ENCODE measurements at regions not wholly inside any gene's neighbourhood (a gene's known extent, or its start where the extent isn't known, plus 50 kb on each side); places are given as distances from the start of the nearest gene placed in this dataset.
"Not testable (repeated sequence)": the region's sequence is repeated elsewhere in the genome, so short reads cannot be mapped to it uniquely, and the experiment has no call there.

- no peak for DNase-seq
Observed at GRCh38 chr6:134599079-134599478, 281.2 kb upstream of the SGK1 start.

GRCh38 chr6:134596191-134596590, 278.3 kb upstream of the SGK1 start:
- DNase-seq = no peak

DNA sequence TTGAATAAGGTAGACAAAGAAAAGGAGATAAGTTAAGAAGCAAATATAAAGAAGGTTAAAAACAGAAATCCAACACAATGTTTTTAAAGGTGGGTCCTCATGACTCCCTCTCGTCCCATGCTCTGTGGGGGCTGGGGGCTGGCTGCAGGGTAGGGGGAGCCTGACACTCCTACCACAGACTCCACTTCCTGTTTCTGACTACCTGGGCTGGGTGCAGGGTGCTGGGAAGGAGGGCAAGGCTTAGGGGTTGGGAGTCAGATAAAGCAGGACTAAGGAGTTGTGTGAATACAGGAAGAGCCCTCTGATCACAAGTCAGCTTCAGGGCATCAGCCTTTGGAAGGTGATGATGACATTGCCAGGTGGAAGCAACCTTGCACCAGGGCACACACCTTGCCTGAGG, 277.0 kb upstream of the SGK1 start:
- DNase-seq = no peak

- no peak for DNase-seq
Observed at GRCh38 chr6:134593887-134594286, 276.0 kb upstream of the SGK1 start.

GRCh38 chr6:134593442-134593841, 275.5 kb upstream of the SGK1 start:
- no peak for DNase-seq

DNA sequence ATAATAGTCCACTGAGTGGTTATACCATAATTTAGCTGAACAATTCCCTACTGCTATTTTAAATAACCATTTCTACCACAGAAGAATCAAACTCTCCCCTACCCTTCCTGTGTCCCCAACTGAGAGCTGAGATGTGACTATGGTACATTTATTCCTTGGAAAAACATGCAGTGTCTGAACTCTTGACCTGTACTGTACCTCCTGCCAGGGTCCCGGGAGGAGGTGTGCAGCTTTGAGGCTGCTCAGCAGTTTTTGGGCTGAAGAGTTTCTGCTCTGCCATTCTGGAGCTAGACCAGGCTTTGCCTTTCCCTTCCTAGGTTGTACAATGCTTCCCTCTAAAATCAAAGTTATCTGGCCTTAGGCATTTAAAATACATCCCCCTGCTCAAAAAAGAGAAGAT, 275.1 kb upstream of the SGK1 start:
- no peak for DNase-seq

- DNase-seq = no peak
Observed at GRCh38 chr6:134590449-134590848, 272.5 kb upstream of the SGK1 start.

DNA sequence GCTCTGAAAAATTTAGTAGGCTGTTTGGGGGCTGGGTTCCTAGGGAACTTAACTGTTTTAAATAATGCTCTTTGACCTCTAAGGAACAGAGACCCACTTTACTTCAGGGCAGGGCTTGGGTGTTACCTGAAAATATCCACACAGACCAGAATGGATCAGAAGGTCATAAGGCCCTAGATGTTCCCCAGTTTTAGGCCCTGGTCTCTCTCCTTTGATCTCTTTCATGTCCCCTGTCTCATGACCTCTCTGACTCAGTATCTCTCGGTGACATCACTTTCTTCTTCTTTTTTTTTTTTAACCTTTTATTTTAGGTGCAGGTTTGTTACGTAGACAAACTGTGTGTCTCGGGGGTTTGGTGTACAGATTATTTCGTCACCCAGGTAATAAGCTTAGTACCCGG, 272.1 kb upstream of the SGK1 start:
- DNase-seq = no peak

DNA sequence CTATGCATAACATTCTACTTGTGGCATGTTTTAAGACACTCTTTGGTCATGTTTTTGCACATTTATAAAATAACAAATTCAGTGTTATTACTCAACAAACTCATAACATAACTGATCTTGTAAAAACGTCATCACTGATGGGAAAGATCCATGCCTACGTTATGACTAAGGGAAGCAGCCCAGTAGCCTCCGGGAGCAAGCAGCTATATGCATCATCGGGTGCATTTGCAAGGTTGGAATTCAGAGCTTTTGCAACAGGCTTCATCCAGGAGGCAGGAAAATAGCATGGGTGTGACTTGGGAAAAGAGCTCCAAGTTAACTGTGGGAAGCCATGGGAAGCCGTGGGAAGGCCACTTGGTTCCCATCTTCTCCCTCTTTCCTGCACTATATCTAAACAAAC, 271.6 kb upstream of the SGK1 start:
- no peak for DNase-seq

DNA sequence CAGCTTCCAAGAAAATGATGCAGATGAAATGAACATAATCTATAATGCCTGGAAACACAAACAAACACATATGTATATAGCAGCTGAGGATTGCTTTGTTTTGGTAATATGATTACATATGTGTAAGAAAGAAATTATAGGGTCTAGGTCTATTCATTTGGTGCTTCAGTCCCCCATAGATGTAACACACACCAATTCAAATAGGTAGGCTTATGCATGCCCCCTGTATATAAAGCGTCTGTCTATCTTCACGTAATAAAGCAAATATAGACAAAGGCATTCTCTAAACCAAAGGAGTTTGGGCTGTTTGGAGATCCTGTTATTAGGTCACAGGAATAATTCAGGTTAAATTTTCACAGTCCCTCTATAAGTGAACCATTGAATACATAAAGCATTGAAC, 270.4 kb upstream of the SGK1 start:
- no peak for DNase-seq

- DNase-seq = no peak
Observed at GRCh38 chr6:134585517-134585873, 267.6 kb upstream of the SGK1 start.

DNA sequence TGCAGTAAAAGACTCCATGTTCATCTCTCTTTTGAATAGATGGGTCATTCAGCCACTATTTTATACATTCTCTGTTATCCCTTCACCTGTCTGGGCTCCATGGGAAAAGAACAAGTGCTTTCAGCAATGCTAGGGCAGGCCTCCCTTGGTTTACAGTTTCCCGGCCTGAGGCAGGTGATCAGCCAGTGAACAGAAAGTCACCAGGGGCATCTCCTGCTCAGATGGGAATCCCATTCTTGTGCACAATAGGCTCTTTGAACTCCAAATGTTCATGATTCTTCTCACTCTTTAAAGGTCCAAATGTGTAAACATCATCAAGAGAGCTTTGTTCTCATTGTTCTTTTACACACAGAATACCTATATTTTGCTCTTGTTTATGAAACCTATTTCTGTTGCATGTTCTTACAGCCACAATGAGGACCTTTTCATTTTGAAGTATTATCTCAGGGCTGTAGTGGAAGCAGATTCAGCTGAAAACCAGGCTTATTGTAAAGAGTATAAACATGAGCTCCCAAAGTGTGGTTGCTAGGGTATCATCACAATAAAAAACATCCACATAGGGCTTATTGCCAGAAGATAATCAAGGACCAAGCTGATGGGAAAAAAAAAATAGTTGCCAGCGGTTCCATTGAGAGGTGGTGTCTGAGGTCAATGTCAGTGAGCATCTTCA, 267.1 kb upstream of the SGK1 start:
- DNase-seq = no peak

DNA sequence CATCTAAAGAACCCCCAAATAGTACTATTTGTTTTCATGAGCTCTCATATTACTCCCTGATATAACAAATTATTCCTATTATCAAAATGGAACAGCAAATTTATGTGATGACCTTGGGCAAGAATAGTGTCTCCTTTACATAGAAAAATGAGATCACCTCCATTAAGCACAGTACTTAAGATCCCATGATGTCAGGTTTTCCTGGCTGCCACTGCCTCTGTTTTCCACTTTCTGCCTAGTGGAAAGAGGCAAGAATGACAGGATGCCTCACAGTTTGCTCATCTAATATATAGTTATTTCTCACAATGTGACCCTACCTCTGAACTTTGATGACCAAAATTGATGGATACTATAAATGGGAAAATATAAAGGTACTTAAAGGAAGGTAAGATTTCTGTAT, 260.1 kb upstream of the SGK1 start:
- DNase-seq = no peak

DNA sequence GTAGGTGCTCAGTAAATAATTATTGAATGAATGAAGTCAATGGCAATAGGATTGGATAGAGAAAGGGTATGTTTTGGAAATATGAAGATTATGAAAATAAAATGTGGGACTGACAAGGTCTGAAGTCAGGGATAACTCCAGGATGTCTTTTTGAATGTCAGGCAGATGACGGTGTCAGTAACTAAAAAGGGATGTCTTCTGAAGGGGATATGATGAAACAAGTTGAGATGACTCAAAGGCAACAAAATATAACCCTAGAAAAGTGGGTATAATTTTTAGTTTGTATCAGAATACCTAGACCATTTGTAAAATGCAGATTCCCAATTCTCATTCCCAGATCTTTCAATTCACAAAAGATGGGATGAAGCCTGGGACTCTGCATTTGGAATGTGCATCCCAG, 257.3 kb upstream of the SGK1 start:
- DNase-seq = no peak

GRCh38 chr6:134574491-134574890, 256.6 kb upstream of the SGK1 start:
- DNase-seq = no peak

DNA sequence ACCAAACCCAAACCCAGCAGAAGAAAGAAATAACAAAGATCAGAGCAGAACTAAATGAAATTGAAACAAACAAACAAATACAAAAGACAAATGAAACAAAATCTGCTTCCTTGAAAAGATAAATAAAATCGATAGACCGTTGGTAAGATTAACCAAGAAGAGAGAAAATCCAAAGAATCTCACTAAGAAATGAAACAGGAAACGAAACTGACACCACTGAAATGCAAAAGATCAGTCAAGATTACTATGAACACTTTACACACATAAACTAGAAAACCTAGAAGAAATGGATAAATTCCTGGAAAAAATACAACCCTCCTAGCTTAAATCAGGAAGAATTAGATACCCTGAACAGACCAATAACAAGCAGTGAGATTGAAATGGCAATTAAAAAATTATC, 252.1 kb upstream of the SGK1 start:
- not testable (repeated sequence) for DNase-seq

GRCh38 chr6:134564705-134565104, 246.8 kb upstream of the SGK1 start:
- no peak for DNase-seq

DNA sequence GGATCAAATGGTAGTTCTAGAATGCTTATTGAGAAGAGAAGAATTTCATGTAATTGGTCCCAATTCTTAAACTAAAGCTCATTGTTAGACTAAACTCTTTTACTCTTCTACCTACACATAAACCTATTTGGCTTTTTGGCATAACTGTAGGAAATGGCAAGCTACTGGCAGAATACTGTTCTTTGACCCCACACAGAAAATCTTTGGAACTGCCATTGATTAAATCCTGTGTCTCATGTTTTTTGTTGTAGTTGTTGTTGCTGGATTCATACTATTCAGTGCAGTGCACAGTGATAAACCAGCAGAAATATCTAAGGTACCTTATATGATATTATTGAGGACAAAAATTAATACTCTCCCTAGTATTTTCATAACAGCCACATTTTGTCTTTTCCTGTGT, 242.1 kb upstream of the SGK1 start:
- no peak for DNase-seq

GRCh38 chr6:134557509-134557908, 239.6 kb upstream of the SGK1 start:
- no peak for DNase-seq

DNA sequence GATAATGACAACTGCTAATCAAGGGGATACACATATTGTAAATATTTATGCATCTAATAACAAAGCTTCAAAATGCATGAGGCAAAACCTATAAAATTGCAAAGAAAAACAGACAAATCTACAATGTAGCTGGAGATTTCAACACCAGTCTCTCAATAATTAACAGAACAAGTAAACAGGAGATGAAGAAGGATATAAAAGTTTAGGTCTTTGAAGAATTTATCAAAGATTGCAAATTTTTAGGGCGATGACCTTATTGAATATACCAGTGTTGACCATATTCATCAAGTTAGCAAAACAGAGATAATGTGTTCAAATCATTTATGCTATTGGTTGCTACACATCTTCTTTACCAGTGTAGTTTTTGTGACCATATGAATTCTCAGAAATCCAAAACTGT, 237.8 kb upstream of the SGK1 start:
- DNase-seq = no peak

- DNase-seq = no peak
Observed at GRCh38 chr6:134553936-134554335, 236.0 kb upstream of the SGK1 start.

DNA sequence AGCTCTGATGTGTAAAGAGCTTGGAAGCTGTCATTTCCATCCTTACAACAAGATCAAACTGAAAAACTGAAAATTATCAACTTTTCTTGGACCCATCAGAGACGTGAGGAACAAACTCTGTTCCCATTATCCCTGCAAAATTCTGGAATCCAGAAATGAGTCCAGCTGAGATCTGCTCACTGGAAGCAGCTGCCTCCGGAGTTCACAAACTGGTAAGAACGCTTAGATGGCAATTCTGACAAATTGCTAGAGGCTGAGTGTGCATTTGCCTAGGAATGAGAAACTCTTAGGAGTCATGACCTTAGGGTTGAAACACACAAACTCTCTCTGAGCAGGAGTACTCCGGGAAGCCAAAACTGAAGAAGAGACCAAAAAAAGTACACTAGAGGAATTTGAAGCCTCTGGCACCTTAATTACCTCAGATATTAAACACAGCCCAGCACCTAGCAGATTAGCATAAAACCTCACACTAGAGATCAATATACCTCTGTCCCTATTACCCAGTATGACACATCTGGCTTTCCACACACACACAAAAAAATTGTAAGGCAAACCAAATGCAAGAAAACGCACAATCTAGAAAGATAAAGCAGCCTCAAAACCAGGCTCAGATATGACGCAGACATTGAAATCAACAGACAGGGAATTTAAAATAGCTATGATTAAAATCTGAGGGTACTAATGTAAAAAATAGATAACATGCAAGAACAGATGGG, 233.5 kb upstream of the SGK1 start:
- DNase-seq = no peak

GRCh38 chr6:134550604-134551003, 232.7 kb upstream of the SGK1 start:
- no peak for DNase-seq

DNA sequence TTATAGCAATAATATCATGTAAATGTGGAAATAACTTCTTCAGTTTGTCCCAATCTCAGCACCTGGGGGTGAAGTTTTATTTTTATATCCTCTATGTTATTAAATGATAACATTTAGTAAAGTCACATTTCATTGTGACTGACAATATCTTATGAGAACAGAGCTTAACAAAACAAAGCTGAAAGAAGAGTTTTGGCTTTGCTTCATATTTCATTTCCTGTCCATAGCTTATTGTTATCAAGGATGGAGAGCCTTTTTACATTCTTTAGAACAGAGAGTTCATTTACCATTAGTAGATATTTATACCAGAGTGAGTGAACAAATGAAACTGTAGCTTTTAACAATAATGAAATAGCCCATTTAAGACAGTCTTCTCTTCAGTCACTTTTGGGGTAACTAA, 231.9 kb upstream of the SGK1 start:
- DNase-seq = no peak

DNA sequence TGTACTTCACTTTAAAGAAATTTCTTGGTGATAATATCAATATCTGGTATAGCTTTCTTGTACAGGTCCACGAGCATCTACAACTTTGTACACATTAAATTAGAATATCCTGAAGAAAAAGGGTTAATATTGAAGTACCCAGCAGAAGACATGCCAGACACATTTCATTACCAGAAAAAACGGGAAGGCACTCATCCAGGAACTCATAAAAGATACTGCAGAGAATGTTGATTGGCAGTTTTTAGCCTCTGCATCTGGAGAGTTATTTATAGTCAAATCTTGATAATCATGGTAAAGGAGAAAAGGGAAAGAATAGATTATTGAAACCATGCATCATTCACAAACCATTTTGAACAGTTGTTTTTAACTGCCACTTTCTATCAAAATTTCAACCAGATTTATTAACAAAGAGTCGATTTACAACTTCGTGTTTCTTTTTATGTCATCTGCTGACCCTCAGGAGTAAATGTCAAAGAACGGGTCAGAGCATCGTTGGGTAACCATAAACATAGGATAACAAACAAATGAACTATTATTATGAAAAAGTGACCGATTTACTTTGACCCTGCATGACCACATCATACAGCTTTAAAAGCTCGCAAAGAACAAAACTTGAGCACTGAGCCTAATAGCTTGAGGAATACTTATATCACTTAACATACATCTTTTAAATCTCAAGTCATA, 229.2 kb upstream of the SGK1 start:
- no peak for DNase-seq
